ENCODE measurements at regions not wholly inside any gene's neighbourhood (a gene's known extent, or its start where the extent isn't known, plus 50 kb on each side); places are given as distances from the start of the nearest gene placed in this dataset.

DNA sequence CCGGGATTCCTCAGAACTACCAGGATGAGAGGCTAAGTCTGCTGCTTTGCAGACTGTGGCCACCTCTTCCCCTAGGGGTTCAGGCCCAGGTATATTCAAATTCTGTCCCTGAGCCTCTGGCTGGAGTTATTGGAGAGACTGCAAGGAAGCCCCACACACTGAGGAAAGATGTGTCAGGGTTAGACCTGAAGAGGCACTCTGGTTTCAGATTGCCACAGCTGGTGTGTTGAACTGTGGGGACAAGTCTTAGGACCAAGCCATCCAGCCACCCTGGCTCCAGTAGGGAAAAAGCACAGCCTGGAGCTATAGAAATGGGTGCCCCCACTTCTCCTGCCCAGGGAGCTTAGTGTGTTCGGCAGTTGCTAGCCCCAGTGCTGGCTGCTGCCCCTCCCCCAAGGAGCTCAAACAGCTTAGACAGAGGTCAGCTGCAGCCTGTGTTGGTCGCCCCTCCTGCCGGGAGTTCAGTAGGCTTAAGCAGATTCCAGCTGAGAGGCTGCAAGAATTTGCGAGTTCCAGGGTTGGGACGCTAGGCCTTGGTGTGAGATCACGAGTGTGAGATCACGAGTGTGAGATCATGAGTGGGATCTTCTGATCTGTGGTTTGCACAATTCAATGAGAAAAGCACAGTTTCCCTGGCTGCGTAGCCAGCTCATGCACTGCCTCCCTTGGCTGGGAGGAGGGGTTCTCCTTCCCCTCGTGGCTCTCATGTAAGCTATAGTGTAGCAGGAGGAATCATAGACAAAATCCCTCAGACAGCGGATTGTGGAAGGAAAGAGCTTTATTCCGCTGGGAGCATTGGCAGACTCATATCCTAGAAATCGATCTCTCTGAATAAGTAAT lies 552.1 kb upstream of the CHORDC1 start:
- TF ChIP-seq CTCF (conservative IDR thresholded peaks at IDR 0.05 in 1 of 2, IDR thresholded peaks at IDR 0.05 in 1 of 2; ENCODE audit: extremely low read depth in 1 of 2, insufficient read depth in 1 of 2, low read depth in 1 of 2, low read length in 2 of 2) (no peak), EZH2 (IDR thresholded peaks at IDR 0.05; ENCODE audit: borderline replicate concordance, low read length) (no peak)
